Activated naive CD8-positive, alpha-beta T cell treated with anti-CD3 and anti-CD28 coated beads, Interleukin-2, amount 50 U/mL, for 16 hours (primary cell): ENCODE measurements at regions not wholly inside any gene's neighbourhood (a gene's known extent, or its start where the extent isn't known, plus 50 kb on each side); places are given as distances from the start of the nearest gene placed in this dataset.
"Not testable (repeated sequence)": the region's sequence is repeated elsewhere in the genome, so short reads cannot be mapped to it uniquely, and the experiment has no call there.

Source experiments
- DNase-seq: peaks from one replicate; pipeline ENCODE4 v3.0.0-alpha.2; 2020; ENCODE audit warnings: low read depth, low spot score

DNA sequence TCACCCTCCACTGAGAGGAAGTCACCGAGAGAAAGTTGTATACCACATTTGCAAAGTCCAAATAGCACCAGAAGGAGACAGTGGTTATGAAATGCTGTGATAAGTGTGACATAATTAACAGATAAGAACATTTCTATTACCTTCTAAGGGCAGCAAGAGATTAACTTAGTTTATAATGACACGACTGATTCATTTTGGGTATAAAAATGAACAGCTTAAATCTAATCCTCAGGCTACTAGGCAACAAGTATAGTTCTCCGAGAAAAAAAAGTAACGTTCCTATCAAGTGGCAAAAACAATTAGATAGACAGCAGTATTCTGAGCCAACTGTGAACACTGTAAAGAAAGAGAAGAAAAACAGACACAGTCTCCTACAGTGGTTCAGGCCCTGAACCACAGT, 431.2 kb upstream of the GRAMD2B start:
- no peak for DNase-seq

DNA sequence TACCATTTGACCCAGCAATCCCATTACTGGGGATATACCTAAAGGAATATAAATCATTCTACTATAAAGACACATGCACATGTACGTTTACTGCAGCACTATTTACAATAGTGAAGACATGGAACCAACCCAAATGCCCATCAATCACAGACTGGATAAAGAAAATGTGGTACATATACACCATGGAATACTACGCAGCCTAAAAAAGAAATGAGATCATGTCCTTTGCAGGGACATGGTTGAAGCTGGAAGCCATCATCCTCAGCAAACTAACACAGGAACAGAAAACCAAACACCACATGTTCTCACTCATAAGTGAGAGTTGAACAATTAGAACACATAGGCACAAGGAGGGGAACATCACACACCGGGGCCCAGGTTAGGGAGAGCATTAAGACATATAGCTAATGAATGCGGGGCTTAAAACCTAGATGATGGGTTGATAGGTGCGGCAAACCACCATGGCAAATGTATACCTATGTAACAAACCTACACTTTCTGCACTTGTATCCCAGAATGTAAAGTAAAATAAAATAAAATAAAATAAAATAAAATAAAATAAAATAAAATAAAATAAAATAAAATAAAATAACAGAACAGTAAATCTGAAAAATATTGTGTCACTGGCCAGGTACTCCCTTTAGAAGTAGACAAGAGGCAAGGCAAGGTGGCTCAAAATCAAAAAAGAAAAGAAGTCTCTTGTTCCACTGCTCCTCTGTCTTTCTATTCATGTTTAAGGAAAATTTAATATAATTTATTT, 423.8 kb upstream of the GRAMD2B start:
- DNase-seq, result not testable (repeated sequence)

DNA sequence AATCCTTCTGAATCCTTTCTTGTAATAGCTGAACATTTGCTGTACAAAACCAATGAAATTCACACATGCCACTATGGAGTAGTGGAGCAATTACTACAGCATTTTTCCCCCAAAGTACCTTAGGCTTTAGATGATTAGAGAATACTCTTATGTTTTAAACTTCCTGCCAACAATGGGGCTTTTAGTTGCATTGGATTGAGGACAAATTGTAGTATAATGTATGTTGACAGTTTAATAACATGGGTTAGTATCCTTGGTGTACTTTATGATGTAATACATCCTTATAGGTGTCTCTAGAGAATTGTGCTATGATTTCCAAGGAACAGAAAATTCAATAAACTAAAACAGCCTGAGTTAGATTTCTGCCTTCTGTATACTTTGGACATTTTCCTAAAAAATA, 422.7 kb upstream of the GRAMD2B start:
- no peak for DNase-seq

DNA sequence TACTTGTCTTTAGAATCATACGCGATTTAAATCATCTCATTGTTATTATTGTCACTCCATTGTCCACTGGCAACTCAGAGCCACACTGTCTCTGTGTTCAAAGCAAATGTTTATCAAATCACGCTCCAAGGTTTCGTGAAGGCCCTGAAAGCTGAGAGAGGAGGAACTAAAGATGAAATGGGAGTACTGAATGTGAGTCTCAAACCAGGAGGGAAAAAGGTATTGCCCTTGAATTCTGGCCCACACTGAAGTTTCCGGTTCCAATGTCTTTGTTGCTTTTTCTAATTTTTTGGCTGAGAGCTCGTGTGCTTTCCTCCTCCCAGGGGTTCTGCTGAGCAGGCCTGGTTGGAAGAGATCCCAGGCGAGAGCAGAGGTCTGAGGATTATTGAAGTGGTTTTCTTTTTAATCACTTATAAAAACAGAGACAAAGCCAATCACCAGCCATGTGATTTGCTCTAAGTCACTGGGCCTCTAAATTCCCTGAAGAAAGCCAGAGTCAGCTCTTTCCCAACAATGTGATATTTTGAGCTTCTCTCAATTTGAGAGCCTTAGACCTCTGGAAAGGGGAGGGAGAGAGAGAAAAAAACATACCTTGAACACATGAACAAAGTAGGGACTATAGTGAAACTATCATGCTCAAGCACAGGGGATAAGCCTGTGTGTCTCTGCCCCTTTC, 420.8 kb upstream of the GRAMD2B start:
- no peak for DNase-seq

DNA sequence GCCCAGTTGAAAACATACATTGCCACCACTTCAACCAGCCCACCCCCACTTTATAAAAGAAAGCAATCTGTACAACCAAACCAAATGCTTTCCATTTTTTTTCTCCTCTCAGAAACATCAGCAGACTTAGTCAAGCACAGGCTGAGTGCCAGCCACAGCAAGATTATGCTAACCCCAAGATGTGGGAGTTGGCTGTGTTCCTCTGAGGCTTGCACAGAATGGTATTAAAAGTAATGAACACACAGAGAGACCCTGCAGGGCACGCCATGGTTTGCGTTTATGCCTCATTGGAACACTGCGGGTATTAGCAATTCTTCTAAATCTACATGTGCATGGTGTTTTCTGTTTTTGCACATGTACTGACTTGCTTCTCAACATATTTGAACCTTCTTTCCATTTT, 419.9 kb upstream of the GRAMD2B start:
- no peak for DNase-seq

DNA sequence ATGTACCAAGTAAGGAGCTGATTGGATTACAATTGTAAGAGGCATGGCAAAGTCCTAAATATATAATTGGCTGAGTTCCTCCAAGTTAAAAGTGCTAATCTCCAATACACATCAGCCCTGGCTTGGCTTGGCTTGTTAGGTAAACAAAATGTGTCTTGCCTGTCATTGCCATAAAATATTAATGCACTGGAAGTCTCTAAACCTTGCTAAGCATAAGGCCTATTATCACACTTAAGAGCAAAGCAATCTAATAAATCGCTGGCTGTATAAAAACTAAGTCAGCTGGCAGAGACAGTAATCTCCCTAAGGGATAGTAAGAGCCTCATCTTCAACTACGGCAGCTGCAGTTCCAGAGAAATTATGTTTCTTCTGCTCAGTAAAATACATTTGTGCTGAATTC, 418.6 kb upstream of the GRAMD2B start:
- DNase-seq, result no peak

DNA sequence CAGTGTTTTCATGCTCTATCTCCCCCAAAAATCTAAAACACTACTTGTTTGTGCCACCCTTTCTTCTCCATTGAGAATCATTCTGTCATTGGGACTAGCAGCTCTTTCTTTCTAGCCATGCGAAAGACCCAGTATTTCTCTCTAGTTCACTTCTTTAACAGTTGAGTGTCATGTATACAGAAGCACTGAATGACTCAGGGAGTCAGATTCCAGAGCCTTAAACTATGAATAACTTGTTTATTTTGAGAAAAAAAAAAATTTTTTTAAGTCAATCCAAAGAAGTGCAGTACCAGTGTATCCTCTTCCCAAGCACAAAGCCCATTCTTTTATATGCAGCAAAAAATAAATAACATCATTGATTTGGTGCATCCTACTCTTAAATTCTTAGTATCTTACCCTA, 415.4 kb upstream of the GRAMD2B start:
- DNase-seq, result no peak

DNA sequence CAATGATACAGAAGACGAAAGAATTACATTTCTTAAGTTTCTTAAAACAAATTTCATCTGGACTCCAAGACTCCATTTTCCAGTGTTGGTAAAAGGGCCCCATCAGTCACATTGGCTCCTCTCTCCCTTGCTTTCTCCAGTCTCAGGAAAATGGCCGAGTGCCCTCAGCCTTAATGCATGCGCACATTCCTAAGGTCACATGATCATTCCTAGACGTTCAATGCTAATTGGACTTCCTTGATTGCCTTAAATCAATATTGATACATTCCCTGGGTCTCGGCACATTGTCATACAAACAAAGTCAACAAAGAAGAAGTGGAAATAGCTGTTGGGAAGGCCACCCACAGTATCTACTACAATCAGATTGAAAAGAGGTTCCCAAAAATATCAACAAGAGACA, 413.6 kb upstream of the GRAMD2B start:
- no peak for DNase-seq

DNA sequence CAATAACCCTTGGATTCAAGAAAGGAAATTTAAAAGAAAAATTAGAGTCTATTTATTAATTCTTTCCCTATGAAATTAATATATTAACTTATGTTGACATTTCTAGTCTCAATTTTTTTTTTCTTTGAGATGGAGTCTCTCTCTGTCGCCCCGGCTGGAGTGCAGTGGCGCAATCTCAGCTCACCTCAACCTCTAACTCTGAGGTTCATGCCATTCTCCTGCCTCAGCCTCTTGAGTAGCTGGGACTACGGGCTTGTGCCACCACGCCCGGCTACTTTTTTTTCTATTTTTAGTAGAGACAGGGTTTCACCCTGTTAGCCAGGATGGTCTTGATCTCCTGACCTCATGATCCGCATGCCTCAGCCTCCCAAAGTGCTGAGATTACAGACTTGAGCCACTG, 411.7 kb upstream of the GRAMD2B start:
- DNase-seq, result not testable (repeated sequence)

DNA sequence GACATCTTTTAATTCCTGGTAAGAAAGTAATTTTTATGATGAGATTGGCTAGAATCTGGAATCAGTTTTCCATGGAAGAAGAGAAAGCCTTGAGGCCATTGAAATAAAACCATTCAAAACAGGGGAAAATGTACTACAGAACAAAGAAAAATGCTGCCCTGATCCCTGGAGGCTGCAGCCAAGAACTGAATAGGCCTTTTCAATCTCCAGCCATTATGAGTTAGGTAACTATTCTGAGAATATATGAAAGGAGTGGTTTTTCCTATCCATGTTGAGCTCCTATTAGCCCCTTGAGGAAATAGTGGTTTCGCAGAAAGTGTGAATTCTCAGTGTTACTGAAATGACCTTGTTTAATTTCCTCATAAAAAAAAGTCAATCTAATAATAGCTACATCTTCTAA, 408.5 kb upstream of the GRAMD2B start:
- no peak for DNase-seq

DNA sequence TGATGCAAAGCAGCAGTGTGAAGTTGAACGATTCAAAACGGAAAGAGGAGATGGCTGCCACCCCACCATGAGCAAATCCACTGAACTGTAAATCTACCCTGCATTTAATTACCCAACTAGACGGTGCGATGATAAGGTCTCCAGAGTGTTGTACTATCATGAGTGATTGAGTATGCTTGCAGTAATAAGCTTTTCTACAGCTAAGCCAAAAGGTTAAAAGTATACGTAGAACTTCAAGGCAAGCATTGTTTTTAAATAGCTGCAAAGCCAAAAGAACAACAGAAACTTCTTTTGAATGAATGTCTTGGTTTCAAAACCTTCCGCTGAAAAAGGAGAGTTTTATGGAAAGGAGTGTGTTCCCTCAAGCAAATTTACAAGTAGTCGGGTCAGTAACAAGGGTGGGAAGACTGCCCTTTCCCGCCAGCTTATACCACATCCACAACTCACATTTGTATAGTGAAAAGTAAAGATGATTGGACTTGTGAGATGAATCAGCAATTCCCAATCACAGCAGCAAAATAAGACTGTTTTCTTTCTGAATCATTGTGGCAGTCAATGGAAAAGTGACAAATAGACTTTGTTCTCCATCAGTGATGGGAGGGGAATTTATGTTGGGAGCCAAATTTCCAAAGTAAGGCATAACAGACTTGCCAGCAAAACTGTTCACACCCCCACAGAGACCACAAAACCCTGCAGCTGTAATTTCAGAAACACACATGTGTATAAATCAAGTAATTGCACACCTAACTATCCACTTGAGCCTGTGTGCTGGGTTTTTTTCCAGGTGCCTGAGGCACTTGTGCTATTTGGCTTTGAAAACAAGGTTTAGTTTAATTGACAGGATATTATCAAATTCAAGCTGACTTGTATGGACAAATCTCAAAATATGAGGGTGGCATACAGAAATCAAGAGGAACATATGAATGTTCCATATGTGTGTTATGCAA, 407.7 kb upstream of the GRAMD2B start:
- no peak for DNase-seq

DNA sequence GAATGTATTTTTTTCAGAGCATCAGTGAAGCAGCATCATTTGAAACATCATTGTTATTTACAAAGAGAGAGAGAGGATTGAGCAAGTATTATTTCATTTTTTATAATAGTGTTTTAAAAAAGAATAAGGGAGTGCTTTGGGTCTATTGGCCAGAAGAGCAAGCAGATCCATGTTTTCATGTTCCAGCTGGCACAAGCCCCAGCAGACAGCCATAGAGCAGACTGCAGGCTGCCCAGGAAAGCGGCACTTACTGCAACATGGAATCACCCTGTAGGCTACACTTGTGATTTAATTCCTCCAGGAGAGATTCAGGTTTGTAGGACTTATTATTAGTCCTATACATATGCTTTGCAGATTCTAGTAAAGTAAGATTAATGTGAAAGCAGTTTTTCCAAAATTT, 407.0 kb upstream of the GRAMD2B start:
- DNase-seq, result no peak

DNA sequence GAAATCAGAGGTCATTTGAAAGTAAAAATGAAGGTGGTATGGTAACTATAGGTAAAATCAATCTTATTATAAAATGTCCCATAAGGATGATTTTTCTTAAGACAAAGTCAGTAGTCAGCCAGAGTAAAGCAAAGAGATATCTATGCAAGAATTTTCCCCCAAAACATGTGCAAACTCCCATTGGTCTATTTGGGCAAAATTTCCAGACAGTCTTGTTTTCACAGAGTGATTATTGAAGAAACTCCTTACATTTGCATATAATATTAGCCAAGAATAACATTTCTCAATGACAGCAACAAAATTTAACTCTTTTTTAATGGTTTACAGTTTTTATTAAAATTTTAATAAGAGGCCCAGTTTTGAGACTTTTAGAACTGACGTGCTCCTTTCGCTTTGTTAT, 406.1 kb upstream of the GRAMD2B start:
- DNase-seq, result no peak

DNA sequence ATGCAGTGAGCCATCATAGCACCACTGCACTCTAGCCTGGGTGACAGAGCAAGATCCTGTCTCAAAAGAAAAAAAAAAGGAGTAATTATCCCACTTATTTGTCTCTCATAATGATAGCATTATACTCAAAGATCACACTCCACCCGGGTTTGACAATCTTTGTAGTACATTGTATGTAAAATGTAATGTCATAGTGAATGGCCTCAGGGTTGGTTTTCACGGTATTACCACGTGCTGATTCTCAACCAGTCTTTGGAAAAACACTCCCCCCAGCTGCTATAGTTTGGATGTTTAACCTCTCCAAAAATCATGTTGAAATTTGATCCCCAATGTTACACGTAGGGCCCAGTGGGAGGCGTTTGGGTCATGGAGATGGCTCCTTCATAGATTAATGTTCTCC, 402.4 kb upstream of the GRAMD2B start:
- no peak for DNase-seq

DNA sequence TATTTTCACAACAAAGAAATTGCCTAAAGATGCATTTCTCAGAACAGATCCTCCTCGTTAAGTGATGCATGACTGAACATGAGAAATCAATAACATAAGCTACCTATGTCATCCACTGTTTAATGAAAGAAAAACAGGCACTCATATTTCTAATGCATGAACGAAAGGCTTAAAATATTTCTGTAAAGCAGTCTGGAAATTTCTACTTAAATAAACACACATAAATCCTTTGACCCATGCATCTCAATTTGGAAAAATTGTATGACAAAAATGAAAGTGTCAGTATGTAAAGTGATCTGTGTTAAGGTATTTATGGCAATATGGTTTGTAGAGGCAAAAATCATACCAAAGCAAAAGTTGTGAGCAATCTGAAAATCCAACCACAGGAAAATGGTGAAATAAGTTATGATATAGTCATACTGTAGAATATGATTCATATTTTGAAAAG, 399.2 kb upstream of the GRAMD2B start:
- DNase-seq, result no peak

DNA sequence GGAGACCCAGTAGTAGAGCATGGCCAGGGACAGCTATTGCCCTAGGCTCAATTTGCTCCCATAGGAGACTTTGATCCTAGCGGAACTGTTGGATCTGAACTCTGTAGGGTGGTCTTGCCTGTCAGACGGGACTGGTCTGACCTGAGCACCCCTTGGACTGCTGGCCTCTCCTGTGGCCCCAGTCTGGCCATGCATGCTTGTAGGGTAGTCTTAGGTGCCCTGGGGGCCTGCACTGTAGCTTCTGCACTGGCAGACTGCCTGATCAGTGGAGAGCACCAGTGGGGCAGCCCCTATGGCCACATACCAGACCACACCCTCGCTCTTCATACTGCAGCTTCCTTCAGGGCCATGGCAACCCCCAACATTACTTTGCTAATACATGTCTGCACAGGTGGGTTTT, 396.1 kb upstream of the GRAMD2B start:
- no peak for DNase-seq

DNA sequence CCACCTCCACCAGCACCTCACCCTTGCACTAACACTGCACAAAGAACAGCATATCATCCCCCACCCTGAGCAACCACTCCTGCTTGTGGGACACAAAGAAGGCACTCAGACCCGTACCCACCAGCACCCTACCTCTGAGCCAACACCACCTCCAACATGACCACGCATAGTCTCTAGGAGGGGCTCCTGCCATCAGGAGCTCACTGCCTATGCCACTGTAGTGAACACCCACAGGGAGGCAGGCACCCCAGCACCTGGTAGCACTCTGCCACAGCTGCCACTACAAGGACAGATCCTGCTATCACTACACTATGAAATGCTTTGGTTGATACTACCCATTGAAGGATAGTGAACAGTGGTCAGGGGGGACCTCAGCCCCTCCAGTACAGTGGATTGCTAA, 395.6 kb upstream of the GRAMD2B start:
- DNase-seq, result no peak

DNA sequence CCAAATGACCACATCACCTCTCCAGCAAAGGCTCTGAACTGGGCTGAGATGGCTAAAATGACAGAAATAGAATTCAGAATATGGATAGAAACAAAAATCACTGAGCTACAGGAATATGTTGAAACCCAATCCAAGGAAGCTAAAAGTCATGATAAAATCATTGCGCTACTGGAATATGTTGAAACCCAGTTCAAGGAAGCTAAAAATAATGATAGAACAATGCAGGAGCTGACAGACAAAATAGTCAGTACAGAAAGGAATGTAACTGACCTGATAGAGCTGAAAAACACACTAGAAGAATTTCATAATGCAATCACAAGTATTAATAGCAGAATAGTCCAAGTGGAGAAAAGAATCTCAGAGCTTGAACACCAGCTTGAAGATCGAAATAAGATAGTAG, 394.9 kb upstream of the GRAMD2B start:
- DNase-seq, result no peak

DNA sequence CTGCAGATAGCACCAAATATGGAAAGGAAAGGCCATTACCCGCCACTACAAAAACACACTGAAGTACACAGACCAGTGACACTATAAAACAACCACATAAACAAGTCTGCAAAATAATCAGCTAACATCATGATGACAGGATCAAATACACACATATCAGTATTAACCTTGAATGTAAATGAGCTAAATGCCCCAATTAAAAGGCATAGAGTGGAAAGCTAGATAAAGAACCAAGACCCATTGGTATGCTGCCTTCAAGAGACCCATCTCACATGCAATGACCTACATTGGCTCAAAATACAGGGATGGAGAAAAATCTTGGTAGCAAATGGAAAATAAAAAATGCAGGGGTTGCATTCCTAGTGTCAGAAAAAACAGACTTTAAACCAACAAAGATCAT, 393.9 kb upstream of the GRAMD2B start:
- DNase-seq, result not testable (repeated sequence)

DNA sequence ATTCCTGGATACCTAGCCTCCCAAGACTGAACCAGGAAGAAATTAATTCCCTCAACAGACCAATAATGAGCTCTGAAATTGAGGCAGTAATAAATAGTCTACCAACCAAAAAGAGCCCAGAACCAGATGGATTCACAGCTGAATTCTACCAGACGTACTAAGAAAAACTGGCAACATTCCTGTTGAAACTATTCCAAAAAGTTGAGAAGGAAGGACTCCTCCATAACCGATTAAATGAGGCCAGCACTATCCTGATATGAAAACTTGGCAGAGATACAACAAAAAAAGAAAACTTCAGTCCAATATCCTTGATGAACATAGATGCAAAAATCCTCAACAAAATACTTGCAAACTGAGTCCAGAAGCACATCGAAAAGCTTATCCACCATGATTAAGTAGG, 392.5 kb upstream of the GRAMD2B start:
- DNase-seq, result no peak

DNA sequence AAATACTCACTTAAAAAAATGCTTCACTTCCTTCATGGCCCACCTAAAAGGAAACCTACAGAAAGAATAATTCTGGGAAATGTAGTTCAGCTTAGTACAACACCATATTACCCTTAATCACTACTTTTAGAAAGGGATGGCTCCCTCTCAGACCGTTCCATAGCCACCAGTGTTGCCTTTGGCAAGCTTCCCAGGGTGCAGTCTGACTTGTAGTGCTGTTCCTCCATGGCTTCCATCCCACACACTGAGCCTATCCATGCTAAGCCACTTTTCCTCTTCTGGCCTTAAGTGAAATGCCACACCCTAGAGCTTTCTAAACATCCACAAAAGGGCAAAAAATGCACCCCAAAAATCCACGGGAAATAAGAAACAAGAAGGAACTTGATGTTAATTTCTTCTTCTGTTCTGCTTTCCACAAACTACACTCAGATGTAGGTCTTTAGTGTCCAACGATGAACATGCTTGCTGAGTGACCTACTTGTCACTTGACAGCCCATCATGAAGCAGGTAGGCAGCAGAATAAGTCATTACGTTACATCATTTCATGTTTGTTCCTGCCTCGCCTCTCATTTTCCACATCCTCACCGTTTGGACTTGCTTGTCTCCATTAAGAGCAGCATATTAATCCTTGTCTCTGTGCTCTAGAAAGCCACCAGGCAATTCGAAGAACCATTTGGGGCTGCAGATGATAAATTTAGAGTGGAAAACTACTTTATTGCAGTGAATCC, 391.1 kb upstream of the GRAMD2B start:
- no peak for DNase-seq

DNA sequence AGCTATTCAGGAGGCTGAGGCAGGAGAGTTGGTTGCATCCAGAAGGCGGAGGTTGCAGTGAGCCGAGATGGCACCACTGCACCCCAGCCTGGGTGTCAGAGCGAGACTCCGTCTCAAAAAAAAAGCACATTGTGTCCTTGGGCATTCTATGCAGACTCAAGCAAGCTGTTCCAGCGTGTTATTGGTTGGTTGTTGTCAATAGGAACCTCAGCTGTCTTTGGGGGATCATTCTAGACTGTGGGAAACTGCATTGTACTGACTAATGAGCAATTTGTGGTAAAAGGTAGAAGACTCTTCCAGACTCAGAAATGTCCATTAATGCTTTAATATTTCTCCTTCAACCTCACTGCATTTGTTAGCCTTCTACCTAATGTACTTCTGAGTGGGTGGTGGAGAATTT, 379.5 kb upstream of the GRAMD2B start:
- DNase-seq, result no peak
